ENCODE measurements at regions not wholly inside any gene's neighbourhood (a gene's known extent, or its start where the extent isn't known, plus 50 kb on each side); places are given as distances from the start of the nearest gene placed in this dataset.
"Not testable (repeated sequence)": the region's sequence is repeated elsewhere in the genome, so short reads cannot be mapped to it uniquely, and the experiment has no call there.

GRCh38 chr4:4037399-4038138, 189.2 kb downstream of the OTOP1 start:
- not testable (repeated sequence) for DNase-seq; H3K27ac Mint-ChIP-seq; H3K36me3 Mint-ChIP-seq; ATAC-seq (ENCODE audit: low read depth in 2 of 2); H3K4me1 Mint-ChIP-seq; H3K4me3 Mint-ChIP-seq
- Mint-ChIP-seq H3K27me3 (peaks cover 6 to 26% (median 21%) of the 10 kb centered on the region in 3 donors), H3K9me3 (peaks cover 0 to 12% (median 6%) of the 10 kb centered on the region in 7 donors)

- DNase-seq; H3K4me3 Mint-ChIP-seq; H3K27ac Mint-ChIP-seq; ATAC-seq (ENCODE audit: low read depth in 2 of 2); H3K36me3 Mint-ChIP-seq: not testable (repeated sequence)
- Mint-ChIP-seq H3K27me3 (peaks cover 35 to 57% (median 56%) of the 10 kb centered on the region in 3 donors), H3K9me3 (peaks cover 0 to 11% (median 8%) of the 10 kb centered on the region in 7 donors), H3K4me1 (peaks cover 3 to 16% (median 12%) of the 10 kb centered on the region in 3 donors)
These were observed 180.9 kb downstream of the OTOP1 start for GRCh38 chr4:4045823-4046222.

DNA sequence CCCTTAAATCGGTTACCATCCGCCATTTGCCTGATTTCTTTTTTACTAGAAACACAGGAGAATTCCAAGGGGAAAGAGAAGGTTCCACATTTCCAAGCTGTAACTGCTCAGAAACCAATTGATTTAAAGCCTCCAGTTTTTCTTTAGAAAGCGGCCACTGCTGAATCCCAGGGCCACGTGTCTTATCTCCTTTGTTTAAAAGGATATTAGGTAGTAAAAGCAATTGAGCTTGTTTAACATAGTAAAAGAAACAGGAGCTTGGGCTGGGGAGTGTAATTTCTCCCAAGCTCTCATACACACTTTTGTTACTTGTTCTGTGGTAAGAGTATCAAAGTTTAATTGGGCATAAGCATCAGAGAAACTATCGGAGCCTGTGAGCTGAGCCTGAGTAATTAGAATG, 180.0 kb downstream of the OTOP1 start:
- Mint-ChIP-seq H3K27ac (peak overlapping the region in 1 of 6 donors; percentile 39), H3K9me3 (peaks cover 0 to 10% (median 6%) of the 10 kb centered on the region in 7 donors), H3K4me1 (peaks cover 3 to 16% (median 12%) of the 10 kb centered on the region in 3 donors), H3K27me3 (peaks cover 35 to 55% (median 54%) of the 10 kb centered on the region in 3 donors)
- H3K36me3 Mint-ChIP-seq; DNase-seq; ATAC-seq (ENCODE audit: low read depth in 2 of 2); H3K4me3 Mint-ChIP-seq: not testable (repeated sequence)

- DNase-seq; ATAC-seq (ENCODE audit: low read depth in 2 of 2); H3K9me3 Mint-ChIP-seq; H3K36me3 Mint-ChIP-seq: not testable (repeated sequence)
- Mint-ChIP-seq H3K4me1 (peaks cover 3 to 16% (median 12%) of the 10 kb centered on the region in 3 donors), H3K27ac (peak overlapping the region in 1 of 6 donors; percentile 39), H3K4me3 (peak overlapping the region in 2 of 8 donors; percentile 25 to 60), H3K27me3 (peaks cover 35 to 50% (median 50%) of the 10 kb centered on the region in 3 donors)
These were observed 179.5 kb downstream of the OTOP1 start for GRCh38 chr4:4047202-4047601.

- ATAC-seq (ENCODE audit: low read depth in 2 of 2); H3K36me3 Mint-ChIP-seq; H3K9me3 Mint-ChIP-seq; H3K27ac Mint-ChIP-seq; DNase-seq: not testable (repeated sequence)
- Mint-ChIP-seq H3K27me3 (peaks cover 35 to 46% (median 43%) of the 10 kb centered on the region in 3 donors), H3K4me1 (peaks cover 3 to 16% (median 12%) of the 10 kb centered on the region in 3 donors), H3K4me3 (peak overlapping the region in 2 of 8 donors; percentile 41 to 46)
These were observed 178.5 kb downstream of the OTOP1 start for GRCh38 chr4:4048227-4048626.

DNA sequence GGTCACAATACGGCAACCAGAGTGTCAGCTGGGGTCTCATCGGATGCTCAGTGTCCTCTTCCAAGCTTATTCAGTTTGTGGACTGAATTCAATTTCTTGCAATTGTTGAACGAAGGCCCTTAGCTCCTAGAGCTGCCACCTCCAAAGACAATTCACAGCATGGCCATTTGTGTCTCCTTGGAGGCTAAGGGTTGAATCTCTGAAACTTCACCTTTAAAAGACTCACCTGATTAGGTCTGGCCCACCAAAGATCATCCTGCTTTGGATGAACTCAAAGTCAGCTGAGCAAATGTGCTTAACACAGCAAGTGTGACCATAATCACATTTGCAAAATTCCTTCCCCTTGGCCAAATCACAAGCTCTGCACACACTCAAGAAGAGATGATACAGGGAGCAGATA, 175.9 kb downstream of the OTOP1 start:
- H3K27ac Mint-ChIP-seq, result not testable (repeated sequence)

GRCh38 chr4:4052933-4053332, 173.8 kb downstream of the OTOP1 start:
- DNase-seq; ATAC-seq (ENCODE audit: low read depth in 2 of 2); H3K27ac Mint-ChIP-seq; H3K9me3 Mint-ChIP-seq; H3K36me3 Mint-ChIP-seq; H3K4me1 Mint-ChIP-seq; H3K4me3 Mint-ChIP-seq: not testable (repeated sequence)
- peaks cover 4 to 12% (median 8%) of the 10 kb centered on the region in 3 donors for H3K27me3 Mint-ChIP-seq

More for the DNA sequence above, 175.9 kb downstream of the OTOP1 start:
- not testable (repeated sequence) for H3K36me3 Mint-ChIP-seq; ATAC-seq (ENCODE audit: low read depth in 2 of 2); H3K4me3 Mint-ChIP-seq; DNase-seq; H3K9me3 Mint-ChIP-seq
- Mint-ChIP-seq H3K27me3 (peaks cover 22 to 24% (median 23%) of the 10 kb centered on the region in 3 donors), H3K4me1 (peaks cover 3 to 16% (median 12%) of the 10 kb centered on the region in 3 donors)

GRCh38 chr4:4057226-4057625, 169.5 kb downstream of the OTOP1 start:
- not testable (repeated sequence) for H3K27ac Mint-ChIP-seq; H3K4me1 Mint-ChIP-seq; H3K4me3 Mint-ChIP-seq; H3K36me3 Mint-ChIP-seq; DNase-seq; ATAC-seq (ENCODE audit: low read depth in 2 of 2)
- Mint-ChIP-seq H3K9me3 (peaks cover 3 to 12% (median 8%) of the 10 kb centered on the region in 7 donors), H3K27me3 (peaks cover 0 to 16% (median 11%) of the 10 kb centered on the region in 3 donors)

GRCh38 chr4:4084171-4084570, 142.6 kb downstream of the OTOP1 start:
- not testable (repeated sequence) for H3K36me3 Mint-ChIP-seq

GRCh38 chr4:4089716-4090419, 136.9 kb downstream of the OTOP1 start:
- H3K4me3 Mint-ChIP-seq; H3K36me3 Mint-ChIP-seq; H3K9me3 Mint-ChIP-seq; ATAC-seq (ENCODE audit: low read depth in 2 of 2); DNase-seq; H3K4me1 Mint-ChIP-seq: not testable (repeated sequence)
- H3K27me3 Mint-ChIP-seq, result peaks cover 10 to 16% (median 15%) of the 10 kb centered on the region in 3 donors
- H3K27ac Mint-ChIP-seq, result peak overlapping the region in 1 of 6 donors; percentile 38

More at GRCh38 chr4:4084171-4084570, 142.6 kb downstream of the OTOP1 start:
- peaks cover 21 to 28% (median 25%) of the 10 kb centered on the region in 3 donors for H3K27me3 Mint-ChIP-seq
- DNase-seq; H3K4me1 Mint-ChIP-seq; H3K4me3 Mint-ChIP-seq; H3K9me3 Mint-ChIP-seq; ATAC-seq (ENCODE audit: low read depth in 2 of 2); H3K27ac Mint-ChIP-seq: not testable (repeated sequence)

DNA sequence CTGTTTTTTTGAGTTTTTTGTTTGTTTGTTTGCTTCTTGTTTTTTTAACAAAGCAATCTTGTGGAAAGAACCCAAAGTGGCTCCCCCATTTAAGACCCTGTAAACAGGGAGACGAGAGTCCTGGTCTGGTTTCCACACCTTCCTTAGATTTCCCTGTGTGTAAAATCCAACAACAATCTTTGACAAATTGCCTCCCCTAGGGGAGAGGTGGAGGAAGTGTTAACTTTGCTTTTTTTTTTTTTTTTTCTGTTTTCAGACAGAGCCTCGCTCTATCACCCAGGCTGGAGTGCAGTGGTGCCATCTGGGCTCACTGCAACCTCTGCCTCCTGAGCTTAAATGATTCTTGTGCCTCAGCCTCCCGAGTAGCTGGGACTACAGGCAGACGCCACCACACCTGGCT, 136.0 kb downstream of the OTOP1 start:
- H3K27me3 Mint-ChIP-seq, result peaks cover 3 to 12% (median 7%) of the 10 kb centered on the region in 3 donors
- not testable (repeated sequence) for DNase-seq; ATAC-seq (ENCODE audit: low read depth in 2 of 2); H3K27ac Mint-ChIP-seq; H3K4me1 Mint-ChIP-seq; H3K9me3 Mint-ChIP-seq; H3K4me3 Mint-ChIP-seq; H3K36me3 Mint-ChIP-seq

- not testable (repeated sequence) for ATAC-seq (ENCODE audit: low read depth in 2 of 2); H3K4me1 Mint-ChIP-seq; DNase-seq; H3K27ac Mint-ChIP-seq; H3K36me3 Mint-ChIP-seq; H3K4me3 Mint-ChIP-seq; H3K9me3 Mint-ChIP-seq
- H3K27me3 Mint-ChIP-seq, result peaks cover 0 to 12% (median 6%) of the 10 kb centered on the region in 3 donors
These were observed 134.6 kb downstream of the OTOP1 start for GRCh38 chr4:4092159-4092558.

DNA sequence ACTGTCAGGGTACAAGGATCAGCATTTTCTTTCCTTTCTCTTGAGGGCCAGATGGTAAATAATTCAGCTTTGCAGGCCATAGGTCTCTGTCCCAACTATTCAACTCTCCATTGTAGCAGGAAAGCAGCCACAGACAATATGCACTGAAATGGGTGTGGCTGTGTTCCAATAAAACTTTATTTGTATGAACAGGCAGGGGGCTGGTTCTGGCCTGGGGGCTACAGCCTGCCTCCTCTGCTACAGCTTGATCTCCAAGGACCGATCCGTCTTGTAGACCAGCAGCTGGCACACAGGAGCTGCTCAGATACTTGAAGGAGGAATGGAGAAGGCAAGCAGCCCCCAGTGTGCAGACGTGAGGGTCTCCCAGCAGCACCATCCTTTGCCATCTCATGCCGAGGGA, 127.1 kb downstream of the OTOP1 start:
- H3K9me3 Mint-ChIP-seq; H3K36me3 Mint-ChIP-seq; H3K4me1 Mint-ChIP-seq; ATAC-seq (ENCODE audit: low read depth in 2 of 2); H3K4me3 Mint-ChIP-seq; DNase-seq: not testable (repeated sequence)
- H3K27ac Mint-ChIP-seq, result peak overlapping the region in 1 of 6 donors; percentile 42
- H3K27me3 Mint-ChIP-seq, result peaks cover 0 to 23% (median 0%) of the 10 kb centered on the region in 3 donors
